ENCODE measurements at regions not wholly inside any gene's neighbourhood (a gene's known extent, or its start where the extent isn't known, plus 50 kb on each side); places are given as distances from the start of the nearest gene placed in this dataset.

DNA sequence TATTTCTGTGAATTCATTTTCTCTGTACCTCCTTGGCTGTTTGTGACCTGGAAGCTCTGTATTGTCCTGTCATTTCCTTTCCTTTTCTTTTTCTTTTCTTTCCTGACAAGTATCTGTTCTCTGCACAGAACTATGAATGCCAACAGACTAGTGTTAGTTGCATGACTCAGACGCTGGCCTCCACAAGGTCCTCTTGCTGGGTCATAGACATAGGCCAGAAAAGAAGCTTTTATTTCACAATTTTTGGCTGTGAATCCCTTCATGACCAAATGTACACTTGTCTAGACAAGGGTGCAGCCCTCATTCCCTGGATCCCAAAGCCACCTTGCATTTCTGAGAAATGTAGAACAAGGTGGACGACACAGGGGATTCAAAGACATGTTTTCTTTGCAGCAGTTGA, 104.1 kb upstream of the MTNR1B start:
- in situ Hi-C loops (cut with HindIII; ENCODE audit: extremely low pct_ligation_motif_present, low pct_unique_long_range_greater_than_20kb) (no loop called here), intact Hi-C loops (cut with micrococcal nuclease; ENCODE audit: unreplicated experiment) (no loop called here)
- Histone ChIP-seq H3K9me3 (ENCODE audit: low read length) (no peaks in the 10 kb centered on the region), H3K4me2 (ENCODE audit: low read depth, low read length) (no peak overlapping the region), H3K27ac (ENCODE audit: extremely low read length, insufficient read depth, low read length) (no peak overlapping the region), H4K20me1 (ENCODE audit: insufficient read depth, low read length) (no peaks in the 10 kb centered on the region), H3K79me2 (ENCODE audit: insufficient read depth, low read length) (no peaks in the 10 kb centered on the region), H3K27me3 (ENCODE audit: control insufficient read depth in 1 of 2, insufficient read depth in 2 of 2, low read length in 2 of 2) (no peaks in the 10 kb centered on the region), H3K9ac (ENCODE audit: insufficient read depth, low read depth, low read length) (no peak overlapping the region), H3K4me3 (replicated peaks in 1 of 3; ENCODE audit: insufficient read depth in 1 of 3, low read depth in 2 of 3, low read length in 3 of 3) (no peak overlapping the region), H3K36me3 (replicated peaks in 1 of 2; ENCODE audit: control insufficient read depth in 1 of 2, insufficient read depth in 2 of 2, low read length in 2 of 2) (no peaks in the 10 kb centered on the region), H3K4me1 (ENCODE audit: insufficient read depth, low read length) (peaks cover 11% of the 10 kb centered on the region), H2AFZ (ENCODE audit: low read length) (no peak overlapping the region)
- no peak for ATAC-seq
- BruUV-seq (replicated peaks), result no TSS peak
- ChIA-PET CTCF (ENCODE audit: low intra/inter-chr PET ratio, low total read pairs) (no interaction called here), POLR2A (no interaction called here)
- no peak for FAIRE-seq
- DNase-seq (ENCODE audit: low spot score), result no peak
- WGBS (ENCODE audit: low lambda C conversion rate), result 0% methylated on average over 2 of the region's 2 CpGs
- TF ChIP-seq ERF (CRISPR knock-in tag; IDR thresholded peaks at IDR 0.05) (no peak), SNRNP70 (IDR thresholded peaks at IDR 0.05; ENCODE audit: low read depth, low read length) (no peak), ZHX2 (IDR thresholded peaks at IDR 0.05; ENCODE audit: low read depth) (no peak), ZHX2 (CRISPR knock-in tag; IDR thresholded peaks at IDR 0.05; ENCODE audit: borderline replicate concordance) (no peak), SUZ12 (IDR thresholded peaks at IDR 0.05; ENCODE audit: low read depth, low read length) (no peak), ZSCAN9 (CRISPR knock-in tag; IDR thresholded peaks at IDR 0.05; ENCODE audit: borderline replicate concordance) (no peak), SPEN (CRISPR knock-in tag; IDR thresholded peaks at IDR 0.05; ENCODE audit: low read depth) (no peak), TOPORS (CRISPR knock-in tag; IDR thresholded peaks at IDR 0.05) (no peak), POLR2G (IDR thresholded peaks at IDR 0.05; ENCODE audit: low read depth, low read length) (no peak), ARID3A (IDR thresholded peaks at IDR 0.05; ENCODE audit: low read depth, low read length) (no peak), PHF5A (CRISPR knock-in tag; IDR thresholded peaks at IDR 0.05; ENCODE audit: low read depth, unreplicated experiment) (no peak), KDM5B (CRISPR knock-in tag; IDR thresholded peaks at IDR 0.05; ENCODE audit: borderline replicate concordance) (no peak), SMAD1 (CRISPR knock-in tag; IDR thresholded peaks at IDR 0.05; ENCODE audit: borderline replicate concordance, low read depth) (no peak), PPARG (CRISPR knock-in tag; conservative IDR thresholded peaks at IDR 0.05) (no peak), FOXK2 (IDR thresholded peaks at IDR 0.05) (no peak)
- TF ChIP-seq, protein P1, sequence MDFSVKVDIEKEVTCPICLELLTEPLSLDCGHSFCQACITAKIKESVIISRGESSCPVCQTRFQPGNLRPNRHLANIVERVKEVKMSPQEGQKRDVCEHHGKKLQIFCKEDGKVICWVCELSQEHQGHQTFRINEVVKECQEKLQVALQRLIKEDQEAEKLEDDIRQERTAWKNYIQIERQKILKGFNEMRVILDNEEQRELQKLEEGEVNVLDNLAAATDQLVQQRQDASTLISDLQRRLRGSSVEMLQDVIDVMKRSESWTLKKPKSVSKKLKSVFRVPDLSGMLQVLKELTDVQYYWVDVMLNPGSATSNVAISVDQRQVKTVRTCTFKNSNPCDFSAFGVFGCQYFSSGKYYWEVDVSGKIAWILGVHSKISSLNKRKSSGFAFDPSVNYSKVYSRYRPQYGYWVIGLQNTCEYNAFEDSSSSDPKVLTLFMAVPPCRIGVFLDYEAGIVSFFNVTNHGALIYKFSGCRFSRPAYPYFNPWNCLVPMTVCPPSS (IDR thresholded peaks at IDR 0.05), result no peak
